NCI-H2196 (cell line): ENCODE measurements at regions not wholly inside any gene's neighbourhood (a gene's known extent, or its start where the extent isn't known, plus 50 kb on each side); places are given as distances from the start of the nearest gene placed in this dataset.
"Not testable (repeated sequence)": the region's sequence is repeated elsewhere in the genome, so short reads cannot be mapped to it uniquely, and the experiment has no call there.

ENCODE experiments used
- DNase-seq: peaks from one replicate; lab custom pipeline; 2025; ENCODE audit not compliant: unreplicated experiment; lab: John Stamatoyannopoulos, UW

- DNase-seq = no peak
Observed at GRCh38 chr2:166831930-166832329, 56.4 kb upstream of the XIRP2 start.

DNA sequence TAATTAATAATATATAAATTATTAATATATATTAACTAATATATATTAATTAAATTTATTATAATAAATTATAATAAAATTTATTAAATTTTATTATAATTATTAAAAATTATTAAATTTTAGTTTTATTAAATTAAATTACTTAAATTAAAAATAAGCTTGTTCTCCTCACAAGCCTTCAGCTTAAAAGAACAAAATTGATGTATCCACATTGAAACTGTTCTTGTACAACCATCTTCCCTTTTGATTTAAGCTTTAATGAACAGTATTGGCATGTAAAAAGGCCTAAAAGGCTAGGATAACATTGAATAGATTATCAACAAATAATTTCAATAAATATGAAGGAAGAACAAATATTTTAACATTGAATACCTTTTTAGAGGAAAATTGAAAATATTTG lies 62.4 kb upstream of the XIRP2 start:
- DNase-seq = no peak

- DNase-seq = no peak
Observed at GRCh38 chr2:166814335-166814734, 73.9 kb upstream of the XIRP2 start.

- DNase-seq = no peak
Observed at GRCh38 chr2:166812166-166812891, 76.0 kb upstream of the XIRP2 start.

DNA sequence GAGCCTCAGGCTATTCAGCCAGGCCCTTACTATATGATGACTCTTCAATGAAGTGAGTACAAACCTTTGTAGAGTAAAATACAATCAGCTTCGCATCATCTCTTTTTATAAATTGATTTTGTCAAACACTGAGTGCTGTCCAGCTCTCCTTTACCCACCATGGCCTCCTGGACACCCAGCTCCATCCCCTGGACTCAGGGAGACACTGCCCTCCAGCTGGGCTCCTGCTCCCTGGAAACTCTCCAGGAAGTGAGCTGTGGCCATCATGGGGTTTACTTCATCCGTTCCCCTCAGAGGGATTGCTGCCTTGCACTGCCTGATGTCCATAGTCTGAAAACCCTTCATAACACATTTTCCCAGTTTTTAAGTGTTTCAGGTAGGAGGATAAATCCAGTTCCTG lies 82.5 kb upstream of the XIRP2 start:
- DNase-seq = no peak

DNA sequence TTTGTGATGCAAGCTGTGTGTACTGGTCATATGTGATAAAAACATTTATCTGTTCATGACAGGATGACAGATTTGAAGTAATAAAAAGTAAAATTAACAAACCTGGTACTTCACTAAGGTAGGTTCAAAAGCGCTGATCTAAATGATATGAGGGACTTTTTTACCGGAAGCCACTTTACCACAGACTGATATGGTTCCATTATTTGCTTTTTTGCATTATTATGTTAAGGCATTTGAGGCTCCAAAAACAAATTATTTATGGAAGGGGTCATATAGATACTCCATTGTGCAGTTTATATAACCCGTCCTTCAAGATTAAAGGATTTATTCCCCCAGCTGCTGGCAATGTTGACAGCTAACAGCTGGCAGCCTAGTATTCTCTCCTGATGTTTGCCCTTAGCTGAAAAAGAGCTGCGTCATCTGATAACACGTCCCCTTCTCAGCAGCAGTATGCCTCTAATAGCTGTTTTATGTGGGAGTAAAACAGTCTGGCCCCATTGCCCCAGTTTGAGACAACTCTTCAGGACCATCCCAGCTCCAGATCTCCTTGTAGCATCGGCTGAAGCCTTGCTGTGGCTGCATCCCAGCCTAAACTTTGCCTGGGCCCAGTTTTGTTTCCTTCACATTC lies 84.8 kb upstream of the XIRP2 start:
- DNase-seq = no peak

- DNase-seq = no peak
Observed at GRCh38 chr2:166802475-166802874, 85.8 kb upstream of the XIRP2 start.

DNA sequence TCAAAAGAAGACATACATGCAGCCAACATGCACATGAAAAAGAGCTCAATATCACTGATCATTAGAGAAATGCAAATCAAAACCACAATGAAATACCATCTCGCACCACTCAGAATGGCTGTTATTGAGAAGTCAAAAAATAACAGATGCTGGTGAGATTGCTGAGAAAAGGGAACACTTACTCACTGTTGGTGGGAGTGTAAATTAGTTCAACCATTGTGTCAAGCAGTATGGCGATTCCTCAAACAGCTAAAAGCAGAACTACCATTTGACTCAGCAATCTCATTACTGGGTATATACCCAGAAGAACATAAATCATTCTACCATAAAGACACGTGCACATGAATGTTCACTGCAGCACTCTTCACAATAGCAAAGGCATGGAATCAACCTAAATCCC lies 95.5 kb upstream of the XIRP2 start:
- no peak for DNase-seq

DNA sequence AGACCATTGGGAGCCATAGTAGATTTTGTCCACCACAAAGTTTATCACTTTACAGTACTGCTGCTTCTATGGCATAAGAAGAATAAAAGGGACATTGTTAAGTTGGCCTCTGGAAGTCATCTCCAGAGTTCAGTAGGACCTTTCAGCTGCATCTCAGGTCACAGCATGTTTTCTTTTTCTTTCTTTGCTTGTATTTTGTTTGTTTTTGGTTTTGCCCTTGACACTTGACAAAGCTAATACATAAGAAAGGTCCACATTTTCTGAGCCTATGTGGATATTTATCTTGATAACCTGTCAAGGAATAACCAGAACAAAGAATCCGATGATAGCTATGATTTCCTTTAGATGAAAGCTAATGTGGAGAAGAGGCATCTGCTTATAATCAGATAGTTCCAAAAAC lies 101.6 kb upstream of the XIRP2 start:
- DNase-seq = no peak

DNA sequence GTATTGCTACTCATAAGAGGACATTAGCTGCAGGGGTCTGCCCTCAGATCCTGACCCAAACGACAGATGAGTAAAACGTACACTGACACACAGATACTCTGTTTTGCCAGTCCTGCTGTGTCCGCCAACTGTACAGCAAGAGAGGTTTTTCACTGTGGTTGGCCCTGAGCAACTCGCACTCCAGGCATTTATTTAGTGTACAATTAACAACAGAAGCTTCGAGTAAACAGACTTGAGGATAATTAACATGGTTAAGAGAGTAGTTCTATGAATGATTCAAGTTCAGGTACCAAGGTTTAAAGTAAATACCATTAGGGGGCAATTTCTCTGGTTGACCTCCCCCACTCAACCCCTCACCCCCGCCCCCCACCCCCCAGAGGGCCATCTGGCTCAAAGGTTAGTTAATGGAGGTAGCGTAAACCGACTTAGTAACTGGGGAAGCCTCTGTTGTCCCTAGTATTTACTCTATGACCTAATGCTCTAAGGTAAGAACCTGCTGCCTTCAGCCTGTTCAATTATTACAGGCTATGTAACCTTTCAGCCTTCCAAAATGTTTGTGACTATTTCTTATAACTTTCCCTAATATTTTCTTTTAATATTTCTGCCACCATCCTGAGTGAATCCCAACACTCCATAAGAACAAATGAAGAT lies 103.9 kb upstream of the XIRP2 start:
- DNase-seq = no peak

- no peak for DNase-seq
Observed at GRCh38 chr2:166775176-166775575, 113.1 kb upstream of the XIRP2 start.

DNA sequence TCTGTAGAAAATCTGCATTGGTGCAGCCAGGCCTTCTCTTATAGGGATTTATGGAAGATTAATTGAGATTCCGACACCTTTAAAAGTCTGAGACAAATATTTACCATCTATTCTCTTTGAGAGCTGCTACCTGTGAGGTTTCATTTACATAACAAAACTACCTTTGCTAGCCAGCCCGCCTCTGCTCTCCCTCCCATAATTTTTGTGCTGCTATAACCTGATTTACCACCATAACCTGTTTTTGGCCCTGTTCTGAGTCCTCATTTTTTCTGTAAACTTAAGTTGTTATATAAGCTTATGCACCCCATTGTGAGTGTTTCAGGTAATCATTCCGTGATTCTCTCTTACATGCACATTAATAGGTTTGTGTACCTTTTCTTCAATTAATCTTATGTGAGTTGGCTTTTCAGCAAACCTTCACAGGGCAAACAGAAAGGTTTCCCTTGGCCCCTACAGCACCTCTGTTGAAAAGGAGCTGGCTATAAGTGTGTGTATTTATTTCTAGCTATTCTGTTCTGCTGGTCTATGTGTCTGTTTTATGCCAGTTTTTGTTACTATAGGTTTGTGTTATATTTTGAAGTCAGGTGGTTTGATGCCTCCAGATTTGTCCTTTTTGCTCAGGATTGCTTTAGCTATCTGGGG lies 114.9 kb upstream of the XIRP2 start:
- no peak for DNase-seq

DNA sequence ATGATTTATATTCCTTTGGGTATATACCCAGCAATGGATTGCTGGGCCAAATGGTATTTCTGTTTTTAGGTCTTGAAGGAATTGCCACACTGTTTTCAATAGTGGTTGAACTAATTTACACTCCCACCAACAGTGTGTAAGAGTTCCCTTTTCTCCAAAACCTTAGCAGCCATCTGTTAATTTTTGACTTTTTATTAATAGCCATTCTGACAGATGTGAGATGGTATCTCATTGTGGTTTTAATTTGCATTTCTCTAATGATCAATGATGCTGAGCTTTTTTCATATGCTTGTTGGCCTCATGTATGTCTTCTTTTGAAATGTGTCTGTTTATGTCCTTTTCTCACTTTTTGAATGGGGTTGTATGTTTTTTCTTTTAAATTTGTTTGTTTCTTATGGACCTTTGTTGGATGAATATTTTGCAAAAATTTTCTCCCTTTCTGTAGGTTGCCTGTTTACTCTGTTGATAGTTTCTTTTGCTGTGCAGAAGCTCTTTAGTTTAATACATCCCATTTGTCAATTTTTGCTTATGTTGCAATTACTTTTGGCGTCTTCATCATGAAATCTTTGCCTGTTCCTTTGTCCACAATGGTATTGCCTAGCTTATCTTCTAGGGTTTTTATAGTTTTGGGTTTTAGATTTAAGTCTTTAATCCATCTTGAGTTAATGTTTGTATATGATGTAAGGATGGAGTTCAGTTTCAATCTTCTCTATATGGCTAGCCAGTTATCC lies 119.7 kb upstream of the XIRP2 start:
- DNase-seq = no peak

GRCh38 chr2:166766769-166767322 lies 121.4 kb upstream of the XIRP2 start:
- not testable (repeated sequence) for DNase-seq

DNA sequence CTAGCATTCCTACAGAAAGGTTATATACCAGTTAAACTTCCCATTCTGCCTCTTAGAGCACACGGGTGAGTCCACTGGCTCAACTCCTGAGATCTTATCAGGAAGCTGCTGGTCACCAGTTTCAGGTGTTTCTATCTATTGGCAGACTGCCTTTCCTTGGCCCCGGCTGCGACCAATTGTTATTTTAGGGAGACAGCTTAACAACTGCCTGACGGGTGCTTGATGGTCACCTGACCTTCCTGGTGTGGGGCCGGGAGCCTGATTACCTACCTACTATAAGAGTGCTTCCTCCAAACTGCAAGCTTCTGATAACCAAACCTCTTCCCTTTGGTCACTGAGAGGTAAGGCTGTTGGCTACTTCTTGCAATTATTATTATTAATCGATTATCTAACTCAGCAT lies 122.1 kb upstream of the XIRP2 start:
- DNase-seq = no peak

DNA sequence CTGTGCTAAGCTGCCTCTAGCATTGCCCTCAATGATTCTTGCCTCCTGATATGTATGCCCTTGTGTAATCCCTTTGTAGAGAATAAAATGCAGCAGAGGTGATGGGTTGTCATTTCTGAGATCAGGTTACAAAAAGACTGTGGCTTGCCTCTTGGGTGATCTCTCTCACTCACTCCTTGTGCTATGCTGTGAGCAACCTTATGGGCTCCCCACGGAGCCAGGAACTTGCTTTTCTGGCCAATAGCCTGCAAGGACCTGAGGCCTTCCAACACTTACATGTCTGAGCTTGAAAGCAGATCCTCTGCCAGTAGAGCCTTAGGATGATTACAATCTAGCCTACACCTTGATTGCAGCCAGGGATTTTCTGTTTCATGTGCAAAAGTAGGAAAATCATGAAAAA lies 123.1 kb upstream of the XIRP2 start:
- no peak for DNase-seq

GRCh38 chr2:166764702-166765101 lies 123.6 kb upstream of the XIRP2 start:
- DNase-seq = no peak

- DNase-seq = no peak
Observed at GRCh38 chr2:166764216-166764615, 124.1 kb upstream of the XIRP2 start.

GRCh38 chr2:166762746-166763145 lies 125.5 kb upstream of the XIRP2 start:
- DNase-seq = no peak

DNA sequence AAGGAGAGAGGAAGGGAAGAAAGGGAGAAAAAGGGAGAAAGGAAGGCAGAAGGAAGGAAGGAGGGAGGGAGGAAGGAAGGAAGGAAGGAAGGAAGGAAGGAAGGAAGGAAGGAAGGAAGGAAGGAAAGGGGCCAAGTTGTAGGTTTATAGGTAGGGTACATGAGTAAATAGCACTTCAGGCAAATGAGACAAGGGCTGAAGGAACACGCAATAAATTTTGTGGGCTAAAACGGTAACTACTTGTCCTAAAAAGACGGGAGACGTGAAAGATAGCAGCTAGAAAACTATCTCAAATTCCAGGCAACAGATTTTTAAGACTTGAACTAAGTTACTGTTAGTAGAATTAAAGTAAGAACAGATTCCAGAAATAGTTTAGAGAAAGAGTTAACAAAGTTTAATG lies 129.3 kb upstream of the XIRP2 start:
- DNase-seq = no peak

GRCh38 chr2:166750624-166751023 lies 137.7 kb upstream of the XIRP2 start:
- DNase-seq = no peak
